RWPE1 (cell line): ENCODE measurements at regions not wholly inside any gene's neighbourhood (a gene's known extent, or its start where the extent isn't known, plus 50 kb on each side); places are given as distances from the start of the nearest gene placed in this dataset.

ENCODE experiments used
- CTCF ChIA-PET: fragments of 350-600 bp; sonication (Branson Sonifier 250); formaldehyde crosslinking; extraction: SDS; loops from one replicate; lab custom pipeline; 2021; lab: Yijun Ruan, JAX
- POLR2A ChIA-PET: fragments of 400-600 bp; formaldehyde crosslinking; extraction: SDS; loops from one replicate; lab custom pipeline; 2020; ENCODE audit warnings: antibody characterized with exemption; ENCODE audit not compliant: low non-redundant PET; lab: Yijun Ruan, JAX
- DNase-seq: peaks from one replicate; pipeline ENCODE4 v3.0.0; 2012; ENCODE audit warnings: low spot score
- H3K27ac ChIP-seq: fragments of 450-650 bp; 2 replicates; pipeline ENCODE4 v1.5.1; 2017
- CTCF ChIP-seq: fragments of 450-650 bp; conservative IDR thresholded peaks from 2 replicates; pipeline ENCODE4 v1.5.1; 2017; ENCODE audit warnings: low read depth, mild to moderate bottlenecking

GRCh38 chr4:177562859-177563258 is 120.6 kb upstream of the AGA start:
- CTCF ChIA-PET = interaction anchor here (0.5 kb wide), 1 partner anchor 80 kb away, joined by 3 read pairs; no protein-coding TSS in a partner anchor

GRCh38 chr4:177566691-177567090 is 124.5 kb upstream of the AGA start:
- no peak overlapping the region for H3K27ac ChIP-seq
- DNase-seq = no peak
- TF ChIP-seq CTCF = no peak
- ChIA-PET CTCF (no interaction called here), POLR2A (no interaction called here)

More at GRCh38 chr4:177562859-177563258, 120.6 kb upstream of the AGA start:
- no peak for TF ChIP-seq CTCF
- no peak for DNase-seq
- POLR2A ChIA-PET = no interaction called here
- no peak overlapping the region for H3K27ac ChIP-seq

GRCh38 chr4:177568931-177569330 is 126.7 kb upstream of the AGA start:
- no peak overlapping the region for H3K27ac ChIP-seq
- POLR2A ChIA-PET = interaction anchor here (0.6 kb wide), 1 partner anchor 1053 kb away, joined by 7 read pairs; no protein-coding TSS in a partner anchor
- CTCF ChIA-PET = interaction anchor here (0.7 kb wide), 1 partner anchor 63 kb away, joined by 7 read pairs; no protein-coding TSS in a partner anchor
- no peak for DNase-seq
- no peak for TF ChIP-seq CTCF

- no peak for DNase-seq
- H3K27ac ChIP-seq = no peak overlapping the region
- no peak for TF ChIP-seq CTCF
- POLR2A ChIA-PET = interaction anchor here (0.6 kb wide), 1 partner anchor 1054 kb away, joined by 7 read pairs; no protein-coding TSS in a partner anchor
- CTCF ChIA-PET = interaction anchor here (0.7 kb wide), 1 partner anchor 62 kb away, joined by 7 read pairs; no protein-coding TSS in a partner anchor
These were observed 127.2 kb upstream of the AGA start for GRCh38 chr4:177569434-177569833.

- peak; percentile 74 for DNase-seq
- ChIA-PET CTCF (interaction anchor here (0.7 kb wide), 1 partner anchor 163 kb away, joined by 5 read pairs; no protein-coding TSS in a partner anchor), POLR2A (no interaction called here)
- H3K27ac ChIP-seq = peak overlapping the region; percentile 72
- TF ChIP-seq CTCF = no peak
These were observed 131.3 kb upstream of the AGA start for GRCh38 chr4:177573507-177573906.

GRCh38 chr4:177574446-177574845 is 132.2 kb upstream of the AGA start:
- TF ChIP-seq CTCF = no peak
- DNase-seq = peak; percentile 5
- ChIA-PET POLR2A (no interaction called here), CTCF (interaction anchor here (0.6 kb wide), 1 partner anchor 38 kb away, joined by 4 read pairs; no protein-coding TSS in a partner anchor)
- no peak overlapping the region for H3K27ac ChIP-seq
